K562 (cell line): ENCODE measurements at regions not wholly inside any gene's neighbourhood (a gene's known extent, or its start where the extent isn't known, plus 50 kb on each side); places are given as distances from the start of the nearest gene placed in this dataset.

Experiments
- ATAC-seq: fragments of 200-7000 bp; cut with Tn5 transposase; 3 replicates; pipeline ENCODE4 v1.9.1; 2020; ENCODE audit warnings: moderate library complexity
- BruUV-seq: library from RNA; stranded (reverse); fragments of 400-500 nt; replicated peaks from 2 replicates; lab custom pipeline; 2021; lab: Mats Ljungman, UMichigan
- CTCF ChIA-PET: fragments of 300-600 bp; formaldehyde crosslinking; extraction: SDS; loops from one replicate; lab custom pipeline; 2021; ENCODE audit warnings: low intra/inter-chr PET ratio; lab: Yijun Ruan, JAX
- POLR2A ChIA-PET: fragments of 300-600, 350-650 bp; sonication (Branson Sonifier 250); formaldehyde crosslinking; extraction: SDS; loops from one replicate; lab custom pipeline; 2021; ENCODE audit warnings: antibody characterized with exemption, inconsistent platforms; lab: Yijun Ruan, JAX
- DNase-seq, 4 experiments: peaks; one replicate each; pipeline versions ENCODE4 v3.0.0 to v3.0.0-alpha.2; 2011 to 2018; ENCODE audit warnings: low spot score in 3 of 4, mixed read lengths in 3 of 4; ENCODE audit errors: extremely low read depth in 1 of 4
- FAIRE-seq: peaks from 2 replicates; lab custom pipeline; 2011; peaks lifted over from hg19 to GRCh38; lab: Jason Lieb, UNC
- H2AFZ ChIP-seq: 2 replicates; pipeline ENCODE4 v1.6.0; 2011; ENCODE audit warnings: low read depth, low read length, control low read depth, inconsistent platforms
- H3K27ac ChIP-seq: fragments of 200-600 bp; 3 replicates; pipeline ENCODE4 v1.8.0; 2011; ENCODE audit warnings: low read depth, mild to moderate bottlenecking, control low read depth, inconsistent platforms, low read length, moderate library complexity, mixed read lengths; ENCODE audit errors: extremely low read depth
- H3K27me3 ChIP-seq, 2 experiments: fragments of 300-600 bp in 1 of 2; 2 replicates in 1 of 2; 3 replicates in 1 of 2; pipeline versions ENCODE4 v1.6.0 to v1.8.0; 2011; ENCODE audit warnings: inconsistent platforms in 2 of 2, low read length in 2 of 2, mild to moderate bottlenecking in 1 of 2, mixed read lengths in 1 of 2, moderate library complexity in 1 of 2; ENCODE audit not compliant: control insufficient read depth in 2 of 2, insufficient read depth in 2 of 2
- H3K36me3 ChIP-seq: fragments of 300-600 bp; 3 replicates; pipeline ENCODE4 v1.8.0; 2011; ENCODE audit warnings: mild to moderate bottlenecking, low read length, inconsistent platforms; ENCODE audit not compliant: control insufficient read depth, insufficient read depth
- H3K4me1 ChIP-seq, 2 experiments: fragments of 200-600 bp in 1 of 2; replicated peaks in 1 of 2; 2 replicates in 1 of 2; 3 replicates in 1 of 2; pipeline versions ENCODE4 v1.5.1 to v1.8.0; 2011; ENCODE audit warnings: inconsistent platforms in 2 of 2, low read length in 2 of 2, mild to moderate bottlenecking in 1 of 2, mixed read lengths in 1 of 2, moderate library complexity in 1 of 2; ENCODE audit not compliant: control insufficient read depth in 2 of 2, insufficient read depth in 2 of 2
- H3K4me2 ChIP-seq: 2 replicates; pipeline ENCODE4 v1.6.1; 2011; ENCODE audit warnings: low read length, control low read depth, inconsistent platforms, mixed read lengths; ENCODE audit not compliant: insufficient read depth
- H3K4me3 ChIP-seq: fragments of 200-600 bp; sonication (generic), shearing (Covaris generic); 2 replicates; pipeline ENCODE4 v1.5.1; 2016; ENCODE audit warnings: control low read depth, inconsistent platforms
- H3K79me2 ChIP-seq: fragments of 200-600 bp; 3 replicates; pipeline ENCODE4 v1.8.0; 2011; ENCODE audit warnings: low read length, inconsistent platforms; ENCODE audit not compliant: control insufficient read depth, insufficient read depth
- H3K9ac ChIP-seq, 2 experiments: 2 replicates each; pipeline versions ENCODE4 v1.6.0 to v1.6.1; 2011; ENCODE audit warnings: low read depth in 2 of 2, low read length in 2 of 2, control low read depth in 1 of 2, inconsistent platforms in 1 of 2, mild to moderate bottlenecking in 1 of 2, mixed read lengths in 1 of 2; ENCODE audit not compliant: insufficient read depth in 1 of 2
- H3K9me1 ChIP-seq: one replicate; pipeline ENCODE4 v1.6.0; 2011; ENCODE audit warnings: inconsistent platforms, mild to moderate bottlenecking, low read length, moderate library complexity; ENCODE audit not compliant: control insufficient read depth, insufficient read depth
- H3K9me3 ChIP-seq: replicated peaks from 2 replicates; pipeline ENCODE4 v1.5.1; 2011; ENCODE audit warnings: low read depth, low read length, inconsistent platforms; ENCODE audit not compliant: control insufficient read depth, insufficient read depth
- H4K20me1 ChIP-seq: replicated peaks from 2 replicates; pipeline ENCODE4 v1.6.1; 2011; ENCODE audit warnings: low read length, inconsistent platforms, mixed read lengths; ENCODE audit not compliant: control insufficient read depth, insufficient read depth
- CAMTA2 ChIP-seq: fragments of 250-450 bp; sonication (Bioruptor Pico); conservative IDR thresholded peaks from 2 replicates; pipeline ENCODE4 v1.5.1; 2022
- CCAR2 ChIP-seq: fragments of 200-400 bp; formaldehyde crosslinking; IDR thresholded peaks from 2 replicates; pipeline ENCODE4 v1.6.1; 2017; ENCODE audit warnings: mild to moderate bottlenecking, low read depth, low read length
- NFXL1 ChIP-seq: fragments of 450-650 bp; formaldehyde crosslinking; IDR thresholded peaks from 2 replicates; pipeline ENCODE4 v1.4.0; 2021; ENCODE audit warnings: mild to moderate bottlenecking
- POLR2AphosphoS5 ChIP-seq: IDR thresholded peaks from 2 replicates; pipeline ENCODE4 v1.6.1; 2011; ENCODE audit warnings: mild to moderate bottlenecking, low read depth, low read length, moderate library complexity; ENCODE audit not compliant: control insufficient read depth, insufficient read depth
- WGBS: fragments of 100-300 bp; shearing (Covaris generic); methylation state at CpG from one replicate; pipeline ENCODE4 v1.1.6; 2016; ENCODE audit warnings: low coverage, mixed read lengths; ENCODE audit not compliant: insufficient coverage; ENCODE audit errors: missing lambda C conversion rate; 5-methylcytosine and 5-hydroxymethylcytosine counted together
- in situ Hi-C: fragments of 300-500 bp; cut with MboI; formaldehyde crosslinking; loops from 4 replicates; pipeline ENCODE4 v1.15.0; 2018; ENCODE audit warnings: inconsistent platforms, mixed read lengths
- intact Hi-C: fragments of 100-400 bp; cut with micrococcal nuclease; formaldehyde crosslinking; loops from 2 replicates; pipeline ENCODE4 v1.14.2; 2022
- TF ChIP-seq, protein P1 (sequence below), 2 experiments: fragments of 200-800 bp in 1 of 2; sonication (Bioruptor generic) in 1 of 2; sonication (generic) in 1 of 2; formaldehyde crosslinking in 1 of 2; IDR thresholded peaks in 1 of 2; conservative IDR thresholded peaks in 1 of 2; 2 replicates each; pipeline versions ENCODE4 v1.5.0 to v1.6.1; 2016 to 2020; ENCODE audit warnings: missing compliant biosample characterization in 1 of 2, missing genetic modification characterization in 1 of 2, missing genetic modification reagents in 1 of 2
- TF ChIP-seq, protein P2 (sequence below): sonication (generic); formaldehyde crosslinking; IDR thresholded peaks from 2 replicates; pipeline ENCODE4 v1.8.0; 2022; ENCODE audit warnings: mild to moderate bottlenecking, missing genetic modification reagents
- TF ChIP-seq, protein P3 (sequence below): fragments of 450-650 bp; IDR thresholded peaks from 2 replicates; pipeline ENCODE4 v1.6.1; 2016; ENCODE audit warnings: mild to moderate bottlenecking, moderate library complexity

DNA sequence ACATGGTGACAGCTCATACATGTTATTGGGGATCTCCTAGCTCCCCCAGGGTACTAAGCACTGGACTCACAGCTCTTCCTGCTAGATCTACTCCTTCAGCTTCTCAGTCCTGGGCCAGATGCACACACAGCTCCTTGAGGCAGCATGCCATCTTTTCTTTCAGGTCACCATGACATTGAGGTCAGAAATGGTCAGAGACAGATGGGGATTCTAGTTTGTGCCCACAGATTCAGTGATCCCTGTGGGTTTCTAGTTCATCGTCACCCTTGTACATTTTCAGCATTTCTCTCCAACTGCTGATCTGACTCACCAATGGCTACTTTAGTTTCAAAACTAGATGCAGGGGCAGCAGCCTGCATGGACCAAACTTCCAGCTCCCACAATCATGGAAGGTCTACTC is 560.7 kb upstream of the PSMD7 start:
- WGBS: 0% methylated on average over 1 of the region's 1 CpG
- Histone ChIP-seq H3K27me3 (no peaks in the 10 kb centered on the region), H3K79me2 (no peaks in the 10 kb centered on the region), H3K36me3 (no peaks in the 10 kb centered on the region), H3K27ac (no peak overlapping the region), H3K9ac (no peak overlapping the region), H3K4me1 (no peaks in the 10 kb centered on the region), H2AFZ (no peak overlapping the region), H4K20me1 (no peaks in the 10 kb centered on the region), H3K4me3 (no peak overlapping the region), H3K9me1 (no peaks in the 10 kb centered on the region), H3K9me3 (no peaks in the 10 kb centered on the region), H3K4me2 (no peak overlapping the region)
- in situ Hi-C loops: no loop called here
- ChIA-PET POLR2A (interaction anchor here (0.6 kb wide), 1 partner anchor 25 kb away, joined by 3 read pairs; no protein-coding TSS in a partner anchor), CTCF (no interaction called here)
- no peak for DNase-seq
- intact Hi-C loops: no loop called here
- ATAC-seq: no peak
- FAIRE-seq: no peak
- BruUV-seq: no TSS peak
- TF ChIP-seq NFXL1 (CRISPR knock-in tag) (no peak), POLR2AphosphoS5 (no peak), CAMTA2 (CRISPR knock-in tag) (no peak), CCAR2 (no peak)
- TF ChIP-seq, protein P1, sequence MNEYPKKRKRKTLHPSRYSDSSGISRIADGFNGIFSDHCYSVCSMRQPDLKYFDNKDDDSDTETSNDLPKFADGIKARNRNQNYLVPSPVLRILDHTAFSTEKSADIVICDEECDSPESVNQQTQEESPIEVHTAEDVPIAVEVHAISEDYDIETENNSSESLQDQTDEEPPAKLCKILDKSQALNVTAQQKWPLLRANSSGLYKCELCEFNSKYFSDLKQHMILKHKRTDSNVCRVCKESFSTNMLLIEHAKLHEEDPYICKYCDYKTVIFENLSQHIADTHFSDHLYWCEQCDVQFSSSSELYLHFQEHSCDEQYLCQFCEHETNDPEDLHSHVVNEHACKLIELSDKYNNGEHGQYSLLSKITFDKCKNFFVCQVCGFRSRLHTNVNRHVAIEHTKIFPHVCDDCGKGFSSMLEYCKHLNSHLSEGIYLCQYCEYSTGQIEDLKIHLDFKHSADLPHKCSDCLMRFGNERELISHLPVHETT (CRISPR knock-in tag; conservative IDR thresholded peaks at IDR 0.05 in 1 of 2, IDR thresholded peaks at IDR 0.05 in 1 of 2): no peak
- TF ChIP-seq, protein P2, sequence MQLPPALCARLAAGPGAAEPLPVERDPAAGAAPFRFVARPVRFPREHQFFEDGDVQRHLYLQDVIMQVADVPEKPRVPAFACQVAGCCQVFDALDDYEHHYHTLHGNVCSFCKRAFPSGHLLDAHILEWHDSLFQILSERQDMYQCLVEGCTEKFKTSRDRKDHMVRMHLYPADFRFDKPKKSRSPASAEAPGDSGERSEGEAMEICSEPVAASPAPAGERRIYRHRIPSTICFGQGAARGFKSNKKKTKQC (CRISPR knock-in tag): no peak
- TF ChIP-seq, protein P3, sequence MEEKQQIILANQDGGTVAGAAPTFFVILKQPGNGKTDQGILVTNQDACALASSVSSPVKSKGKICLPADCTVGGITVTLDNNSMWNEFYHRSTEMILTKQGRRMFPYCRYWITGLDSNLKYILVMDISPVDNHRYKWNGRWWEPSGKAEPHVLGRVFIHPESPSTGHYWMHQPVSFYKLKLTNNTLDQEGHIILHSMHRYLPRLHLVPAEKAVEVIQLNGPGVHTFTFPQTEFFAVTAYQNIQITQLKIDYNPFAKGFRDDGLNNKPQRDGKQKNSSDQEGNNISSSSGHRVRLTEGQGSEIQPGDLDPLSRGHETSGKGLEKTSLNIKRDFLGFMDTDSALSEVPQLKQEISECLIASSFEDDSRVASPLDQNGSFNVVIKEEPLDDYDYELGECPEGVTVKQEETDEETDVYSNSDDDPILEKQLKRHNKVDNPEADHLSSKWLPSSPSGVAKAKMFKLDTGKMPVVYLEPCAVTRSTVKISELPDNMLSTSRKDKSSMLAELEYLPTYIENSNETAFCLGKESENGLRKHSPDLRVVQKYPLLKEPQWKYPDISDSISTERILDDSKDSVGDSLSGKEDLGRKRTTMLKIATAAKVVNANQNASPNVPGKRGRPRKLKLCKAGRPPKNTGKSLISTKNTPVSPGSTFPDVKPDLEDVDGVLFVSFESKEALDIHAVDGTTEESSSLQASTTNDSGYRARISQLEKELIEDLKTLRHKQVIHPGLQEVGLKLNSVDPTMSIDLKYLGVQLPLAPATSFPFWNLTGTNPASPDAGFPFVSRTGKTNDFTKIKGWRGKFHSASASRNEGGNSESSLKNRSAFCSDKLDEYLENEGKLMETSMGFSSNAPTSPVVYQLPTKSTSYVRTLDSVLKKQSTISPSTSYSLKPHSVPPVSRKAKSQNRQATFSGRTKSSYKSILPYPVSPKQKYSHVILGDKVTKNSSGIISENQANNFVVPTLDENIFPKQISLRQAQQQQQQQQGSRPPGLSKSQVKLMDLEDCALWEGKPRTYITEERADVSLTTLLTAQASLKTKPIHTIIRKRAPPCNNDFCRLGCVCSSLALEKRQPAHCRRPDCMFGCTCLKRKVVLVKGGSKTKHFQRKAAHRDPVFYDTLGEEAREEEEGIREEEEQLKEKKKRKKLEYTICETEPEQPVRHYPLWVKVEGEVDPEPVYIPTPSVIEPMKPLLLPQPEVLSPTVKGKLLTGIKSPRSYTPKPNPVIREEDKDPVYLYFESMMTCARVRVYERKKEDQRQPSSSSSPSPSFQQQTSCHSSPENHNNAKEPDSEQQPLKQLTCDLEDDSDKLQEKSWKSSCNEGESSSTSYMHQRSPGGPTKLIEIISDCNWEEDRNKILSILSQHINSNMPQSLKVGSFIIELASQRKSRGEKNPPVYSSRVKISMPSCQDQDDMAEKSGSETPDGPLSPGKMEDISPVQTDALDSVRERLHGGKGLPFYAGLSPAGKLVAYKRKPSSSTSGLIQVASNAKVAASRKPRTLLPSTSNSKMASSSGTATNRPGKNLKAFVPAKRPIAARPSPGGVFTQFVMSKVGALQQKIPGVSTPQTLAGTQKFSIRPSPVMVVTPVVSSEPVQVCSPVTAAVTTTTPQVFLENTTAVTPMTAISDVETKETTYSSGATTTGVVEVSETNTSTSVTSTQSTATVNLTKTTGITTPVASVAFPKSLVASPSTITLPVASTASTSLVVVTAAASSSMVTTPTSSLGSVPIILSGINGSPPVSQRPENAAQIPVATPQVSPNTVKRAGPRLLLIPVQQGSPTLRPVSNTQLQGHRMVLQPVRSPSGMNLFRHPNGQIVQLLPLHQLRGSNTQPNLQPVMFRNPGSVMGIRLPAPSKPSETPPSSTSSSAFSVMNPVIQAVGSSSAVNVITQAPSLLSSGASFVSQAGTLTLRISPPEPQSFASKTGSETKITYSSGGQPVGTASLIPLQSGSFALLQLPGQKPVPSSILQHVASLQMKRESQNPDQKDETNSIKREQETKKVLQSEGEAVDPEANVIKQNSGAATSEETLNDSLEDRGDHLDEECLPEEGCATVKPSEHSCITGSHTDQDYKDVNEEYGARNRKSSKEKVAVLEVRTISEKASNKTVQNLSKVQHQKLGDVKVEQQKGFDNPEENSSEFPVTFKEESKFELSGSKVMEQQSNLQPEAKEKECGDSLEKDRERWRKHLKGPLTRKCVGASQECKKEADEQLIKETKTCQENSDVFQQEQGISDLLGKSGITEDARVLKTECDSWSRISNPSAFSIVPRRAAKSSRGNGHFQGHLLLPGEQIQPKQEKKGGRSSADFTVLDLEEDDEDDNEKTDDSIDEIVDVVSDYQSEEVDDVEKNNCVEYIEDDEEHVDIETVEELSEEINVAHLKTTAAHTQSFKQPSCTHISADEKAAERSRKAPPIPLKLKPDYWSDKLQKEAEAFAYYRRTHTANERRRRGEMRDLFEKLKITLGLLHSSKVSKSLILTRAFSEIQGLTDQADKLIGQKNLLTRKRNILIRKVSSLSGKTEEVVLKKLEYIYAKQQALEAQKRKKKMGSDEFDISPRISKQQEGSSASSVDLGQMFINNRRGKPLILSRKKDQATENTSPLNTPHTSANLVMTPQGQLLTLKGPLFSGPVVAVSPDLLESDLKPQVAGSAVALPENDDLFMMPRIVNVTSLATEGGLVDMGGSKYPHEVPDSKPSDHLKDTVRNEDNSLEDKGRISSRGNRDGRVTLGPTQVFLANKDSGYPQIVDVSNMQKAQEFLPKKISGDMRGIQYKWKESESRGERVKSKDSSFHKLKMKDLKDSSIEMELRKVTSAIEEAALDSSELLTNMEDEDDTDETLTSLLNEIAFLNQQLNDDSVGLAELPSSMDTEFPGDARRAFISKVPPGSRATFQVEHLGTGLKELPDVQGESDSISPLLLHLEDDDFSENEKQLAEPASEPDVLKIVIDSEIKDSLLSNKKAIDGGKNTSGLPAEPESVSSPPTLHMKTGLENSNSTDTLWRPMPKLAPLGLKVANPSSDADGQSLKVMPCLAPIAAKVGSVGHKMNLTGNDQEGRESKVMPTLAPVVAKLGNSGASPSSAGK: no peak
